ENCODE measurements at regions not wholly inside any gene's neighbourhood (a gene's known extent, or its start where the extent isn't known, plus 50 kb on each side); places are given as distances from the start of the nearest gene placed in this dataset.
"Not testable (repeated sequence)": the region's sequence is repeated elsewhere in the genome, so short reads cannot be mapped to it uniquely, and the experiment has no call there.

DNA sequence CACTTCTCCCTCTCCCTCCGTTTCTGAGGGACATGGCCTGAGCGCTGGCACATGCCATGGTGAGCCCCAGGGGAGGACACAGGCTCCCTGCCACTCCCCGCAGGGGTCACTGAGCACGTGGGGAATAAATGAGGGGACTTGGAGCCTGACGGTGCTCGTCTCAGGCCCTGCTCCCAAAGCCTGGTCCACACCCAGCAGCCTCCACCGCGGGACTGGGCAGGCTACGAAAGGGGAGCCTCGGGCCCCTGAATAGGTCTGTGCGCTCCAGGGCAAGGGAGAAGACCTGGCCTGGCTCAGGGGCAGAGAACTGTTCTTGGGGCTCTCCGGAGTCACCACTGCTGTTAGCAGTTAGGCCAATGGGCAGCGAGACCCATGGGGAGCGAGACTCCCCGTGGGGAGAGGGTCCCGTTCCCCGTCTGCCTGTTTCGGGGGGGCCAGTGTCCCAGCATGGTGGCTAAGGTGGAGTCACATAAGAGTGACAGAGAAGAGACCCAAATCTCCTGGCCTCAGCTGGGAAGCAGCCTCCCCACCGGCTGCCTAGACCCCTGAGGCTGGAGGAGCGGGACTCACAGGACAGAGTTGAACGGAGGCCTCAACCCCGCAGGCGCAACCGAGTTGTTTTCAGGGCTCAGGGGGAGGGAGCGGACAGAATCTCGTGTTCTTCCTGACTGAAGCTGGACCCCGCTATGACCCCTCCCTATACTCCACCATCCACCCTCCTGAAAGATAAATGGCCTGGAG is 329.8 kb upstream of the SFSWAP start:
- no peak for DNase-seq

DNA sequence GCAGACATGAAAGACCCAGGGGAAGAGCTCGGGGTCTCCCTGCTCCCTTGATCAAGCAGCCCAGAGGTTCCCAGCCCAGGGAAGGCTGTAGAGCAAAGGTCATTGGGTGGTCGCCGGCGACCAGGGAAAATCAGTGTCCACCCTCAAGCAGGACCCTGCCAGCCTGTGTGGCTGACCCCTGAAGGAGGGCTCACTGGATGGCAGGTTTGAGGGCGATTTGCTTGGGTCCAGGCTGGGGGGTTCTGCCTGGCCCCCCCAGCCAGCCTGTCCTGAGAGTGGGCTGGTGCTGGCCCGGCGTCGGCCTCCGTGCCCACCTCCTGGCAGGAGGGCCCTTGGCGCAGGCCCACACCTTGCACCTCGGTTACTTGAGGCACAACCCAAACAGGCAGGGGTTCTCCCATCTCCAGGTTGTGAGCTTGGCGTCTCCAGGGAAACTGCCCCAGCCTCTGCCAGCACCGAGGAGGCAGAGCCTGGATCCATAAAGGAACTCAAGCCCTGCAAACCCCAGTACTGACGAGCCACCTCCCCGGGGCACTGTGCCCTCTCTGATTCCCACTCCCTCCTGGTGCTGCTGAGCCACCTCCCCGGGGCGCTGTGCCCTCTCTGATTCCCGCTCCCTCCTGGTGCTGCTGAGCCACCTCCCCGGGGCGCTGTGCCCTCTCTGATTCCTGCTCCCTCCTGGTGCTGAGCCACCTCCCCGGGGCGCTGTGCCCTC is 329.0 kb upstream of the SFSWAP start:
- DNase-seq = no peak

- no peak for DNase-seq
These were observed 327.6 kb upstream of the SFSWAP start for GRCh38 chr12:131383291-131383690.

DNA sequence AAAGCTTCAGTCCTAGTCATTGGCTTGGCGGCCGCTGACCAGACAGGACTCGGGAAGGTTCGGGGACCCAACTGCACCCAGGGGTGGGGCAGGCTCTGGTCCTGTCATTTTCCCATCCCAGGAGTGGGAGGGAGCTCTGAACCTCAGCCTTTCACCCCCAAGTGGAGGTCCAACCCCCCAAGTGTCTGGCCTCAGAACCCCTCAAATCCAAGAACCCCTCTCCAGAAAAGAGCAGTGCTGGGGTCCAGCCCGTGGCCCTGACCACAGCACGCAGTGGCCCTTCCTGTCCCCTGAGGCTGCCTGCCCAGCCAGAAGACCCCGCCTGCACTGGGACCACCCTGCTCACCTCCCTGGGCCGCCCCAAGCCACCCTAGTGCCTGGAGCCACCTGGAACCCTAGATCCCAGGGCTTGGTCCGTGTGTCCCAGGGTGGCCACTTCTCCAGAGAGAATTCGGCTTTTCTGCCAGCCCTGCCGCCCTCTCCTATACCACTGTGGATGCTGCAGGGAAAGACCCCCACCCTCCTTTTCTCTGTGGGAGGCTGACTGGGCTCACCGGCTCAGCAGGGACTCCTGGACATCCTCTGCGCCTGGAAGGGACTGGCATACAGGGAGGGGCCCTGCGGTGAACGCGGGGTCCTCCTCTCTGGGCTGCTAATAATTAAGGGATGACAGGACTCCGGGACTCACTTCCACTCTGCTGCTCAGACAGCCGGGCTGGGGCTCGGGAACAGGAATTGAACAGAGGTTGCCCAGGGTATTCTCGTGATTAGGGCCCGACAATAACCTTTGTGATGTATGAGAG is 326.9 kb upstream of the SFSWAP start:
- DNase-seq = no peak

DNA sequence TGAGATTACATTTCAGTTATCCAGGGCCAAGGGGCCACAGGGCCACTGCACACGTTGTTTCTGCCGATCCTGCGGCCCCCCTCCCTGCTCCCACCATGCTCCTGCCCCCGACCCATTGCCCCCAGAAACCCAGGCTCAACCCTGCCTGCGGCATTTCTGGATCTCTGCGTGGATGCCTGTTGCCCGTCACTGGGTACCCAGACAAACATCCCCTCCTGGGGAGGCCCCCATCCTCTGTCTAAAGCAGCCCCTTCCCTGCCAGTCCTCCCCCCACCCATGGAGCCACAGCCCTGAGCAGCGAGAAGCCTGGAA is 326.4 kb upstream of the SFSWAP start:
- DNase-seq = no peak

DNA sequence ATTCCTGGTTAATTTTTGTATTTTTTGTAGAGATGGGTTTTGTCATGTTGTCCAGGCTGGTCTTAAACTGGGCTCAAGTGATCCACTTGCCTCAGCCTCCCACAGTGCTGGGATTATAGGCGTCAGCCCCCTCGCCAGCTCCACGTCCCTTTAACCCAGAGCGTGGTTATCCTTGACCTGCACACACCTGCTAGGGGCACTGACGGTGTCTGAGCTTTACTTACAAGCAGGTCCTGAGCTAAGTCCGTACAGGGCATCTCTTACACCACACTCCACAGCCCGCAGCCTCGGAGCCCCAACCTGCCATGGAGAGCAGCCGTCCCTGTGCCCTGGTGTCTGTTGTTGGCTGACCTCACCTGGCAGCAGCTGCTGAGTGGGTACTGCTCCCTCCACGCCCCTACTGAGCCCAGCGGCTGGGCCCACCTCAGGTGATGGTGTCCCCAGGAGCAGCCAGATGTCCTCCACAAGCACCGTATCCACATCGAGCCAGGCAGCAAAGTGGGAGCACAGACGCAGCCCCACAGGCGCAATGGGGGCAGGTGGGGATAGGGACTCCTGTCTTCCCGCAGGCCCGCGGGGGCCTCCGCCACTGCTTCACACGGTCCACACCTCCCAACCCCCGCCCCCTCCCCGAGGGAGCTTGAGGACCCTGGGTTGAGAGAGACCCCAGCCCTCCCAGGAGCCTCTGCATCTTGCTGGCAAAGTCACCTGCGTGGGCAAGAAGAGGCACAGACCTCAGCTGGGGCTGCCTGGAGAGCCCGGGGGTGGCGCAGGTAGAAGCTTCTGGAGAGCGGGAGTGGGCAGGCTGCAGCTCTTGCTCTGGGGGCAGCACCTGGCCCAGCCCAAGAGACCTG is 325.4 kb upstream of the SFSWAP start:
- no peak for DNase-seq

- DNase-seq = no peak
These were observed 324.7 kb upstream of the SFSWAP start for GRCh38 chr12:131386167-131386521.

- DNase-seq = no peak
These were observed 324.1 kb upstream of the SFSWAP start for GRCh38 chr12:131386781-131387180.

DNA sequence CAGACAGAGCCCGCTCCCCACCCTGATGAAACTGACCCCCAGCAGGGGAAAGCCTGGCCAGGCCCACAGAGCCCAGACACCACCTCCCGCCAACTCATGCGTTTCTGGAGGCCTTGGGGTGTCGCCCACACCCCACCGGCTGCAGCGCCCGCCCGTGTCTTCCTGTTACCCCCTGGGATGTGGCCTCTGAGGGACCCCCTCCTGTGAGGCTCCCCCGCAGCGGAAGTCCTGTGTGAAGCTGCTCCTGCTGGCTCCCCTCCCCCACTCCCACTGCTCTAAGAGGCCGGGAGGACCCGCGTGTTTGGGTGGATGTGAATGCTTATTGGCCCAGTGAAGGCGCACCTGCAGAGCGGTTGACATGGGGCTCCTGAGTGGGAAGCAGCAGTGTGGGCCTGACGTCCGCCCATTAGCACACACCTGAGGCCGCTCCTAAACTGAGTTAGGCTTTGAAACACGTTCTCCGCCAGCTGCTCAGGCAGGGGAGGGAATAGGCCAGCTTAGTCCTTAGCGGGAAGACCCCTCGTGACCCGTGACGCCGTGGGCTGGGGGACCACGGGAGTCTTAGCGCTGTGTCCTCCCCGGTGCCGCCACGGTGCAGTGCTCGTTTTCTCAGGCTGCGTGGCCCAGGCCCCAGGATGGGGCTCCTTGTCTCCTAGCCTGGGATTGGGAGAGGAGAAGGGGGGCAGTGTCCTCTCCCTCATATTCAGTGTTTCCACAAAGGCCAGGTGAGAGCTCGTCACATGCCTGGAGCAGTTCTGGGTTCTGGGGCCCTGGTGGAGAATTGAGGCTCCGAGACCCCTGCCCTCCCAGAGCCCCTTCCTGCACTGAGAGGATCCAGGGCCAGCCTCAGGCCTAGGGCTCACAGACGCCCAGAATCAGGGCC is 323.4 kb upstream of the SFSWAP start:
- no peak for DNase-seq

GRCh38 chr12:131388164-131389053 is 322.5 kb upstream of the SFSWAP start:
- not testable (repeated sequence) for DNase-seq

- DNase-seq = no peak
These were observed 321.6 kb upstream of the SFSWAP start for GRCh38 chr12:131389054-131390013.

GRCh38 chr12:131390412-131391334 is 320.2 kb upstream of the SFSWAP start:
- no peak for DNase-seq

GRCh38 chr12:131391399-131391798 is 319.5 kb upstream of the SFSWAP start:
- DNase-seq = no peak

DNA sequence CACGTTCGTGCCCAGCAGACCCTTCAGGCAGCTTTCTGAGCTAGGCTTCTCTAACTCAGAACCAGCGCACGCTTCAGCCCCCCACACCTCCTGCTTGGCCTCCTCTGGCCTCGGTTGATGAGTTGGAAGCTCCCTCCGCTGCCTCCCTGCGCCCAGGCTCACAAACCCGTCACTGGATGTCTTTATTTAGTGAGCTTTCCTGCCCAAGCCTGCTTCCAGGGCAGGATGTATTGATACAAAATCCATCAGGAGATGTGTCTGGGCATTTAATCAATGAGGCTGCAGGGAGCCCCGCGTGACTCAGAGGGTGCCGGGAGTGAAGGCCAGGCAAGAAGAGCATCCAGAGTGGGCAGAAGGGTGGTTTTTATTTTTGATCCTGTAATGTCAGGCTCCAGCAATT is 316.1 kb upstream of the SFSWAP start:
- not testable (repeated sequence) for DNase-seq

- not testable (repeated sequence) for DNase-seq
These were observed 315.6 kb upstream of the SFSWAP start for GRCh38 chr12:131395209-131395684.

DNA sequence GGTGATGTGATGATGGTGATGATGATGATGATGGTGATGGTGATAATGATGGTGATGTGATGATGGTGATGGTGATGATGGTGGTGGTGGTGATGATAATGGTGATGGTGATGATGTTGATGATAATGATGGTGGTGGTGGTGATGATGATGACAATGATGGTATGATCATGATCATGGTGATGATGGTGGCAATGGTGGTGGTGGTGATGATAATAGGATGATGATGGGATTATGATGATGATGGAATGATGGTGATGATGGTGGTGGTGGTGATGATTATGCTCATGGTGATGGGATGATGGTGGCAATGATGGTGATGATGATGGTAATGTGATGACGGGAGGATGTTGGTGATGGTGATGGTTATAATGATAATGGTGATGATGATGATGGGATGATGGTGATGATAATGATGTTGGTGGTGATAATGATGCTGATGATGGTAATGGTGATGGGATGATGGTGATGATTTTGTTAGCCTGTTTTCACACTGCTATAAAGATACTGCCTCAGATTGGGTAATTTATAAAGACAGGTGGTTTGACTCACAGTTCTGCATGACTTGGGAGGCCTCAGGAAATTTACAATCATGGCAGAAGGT is 314.8 kb upstream of the SFSWAP start:
- no peak for DNase-seq

GRCh38 chr12:131397493-131398181 is 313.3 kb upstream of the SFSWAP start:
- DNase-seq = no peak

All from CD4-positive, alpha-beta T cell treated with Interleukin-6 for 4 hours (primary cell).